ENCODE measurements at regions not wholly inside any gene's neighbourhood (a gene's known extent, or its start where the extent isn't known, plus 50 kb on each side); places are given as distances from the start of the nearest gene placed in this dataset.

GRCh38 chr3:20904671-20905070, 718.7 kb upstream of the SGO1 start:
- WGBS (ENCODE audit: missing lambda C conversion rate): 6% methylated on average over 3 of the region's 3 CpGs
- no peaks in the 10 kb centered on the region for H3K9me3 ChIP-seq

GRCh38 chr3:20898962-20899361, 713.0 kb upstream of the SGO1 start:
- Histone ChIP-seq H3K9me3 (no peaks in the 10 kb centered on the region), H3K4me1 (no peaks in the 10 kb centered on the region), H3K4me3 (no peak overlapping the region), H3K4me2 (no peak overlapping the region), H3K27ac (no peak overlapping the region)
- TF ChIP-seq ESRRA (IDR thresholded peaks at IDR 0.05; ENCODE audit: borderline replicate concordance, low read length): no peak
- TF ChIP-seq TFCP2L1 (CRISPR knock-in tag; IDR thresholded peaks at IDR 0.05): no peak
- TF ChIP-seq CEBPB (IDR thresholded peaks at IDR 0.05): no peak
- no peak for TF ChIP-seq BHLHE40 (IDR thresholded peaks at IDR 0.05; ENCODE audit: low read depth, low read length)
- no peak for TF ChIP-seq GATA3 (IDR thresholded peaks at IDR 0.05; ENCODE audit: borderline replicate concordance)
- TF ChIP-seq HES2 (IDR thresholded peaks at IDR 0.05): no peak
- no peak for TF ChIP-seq FOSB (CRISPR knock-in tag; IDR thresholded peaks at IDR 0.05)
- no peak for TF ChIP-seq ELK1 (IDR thresholded peaks at IDR 0.05; ENCODE audit: low read depth, low read length)
- TF ChIP-seq POLR2AphosphoS2 (conservative IDR thresholded peaks at IDR 0.05; ENCODE audit: low read length): no peak
- TF ChIP-seq TP53 (CRISPR knock-in tag; IDR thresholded peaks at IDR 0.05): no peak
- TF ChIP-seq EHF (CRISPR knock-in tag; IDR thresholded peaks at IDR 0.05): no peak
- TF ChIP-seq RAD21 (conservative IDR thresholded peaks at IDR 0.05 in 1 of 2, IDR thresholded peaks at IDR 0.05 in 1 of 2): no peak
- TF ChIP-seq HOXB13 (CRISPR knock-in tag; IDR thresholded peaks at IDR 0.05; ENCODE audit: low read depth): no peak
- no peak for TF ChIP-seq HOXA7 (CRISPR knock-in tag; IDR thresholded peaks at IDR 0.05)
- TF ChIP-seq CBX2 (IDR thresholded peaks at IDR 0.05; ENCODE audit: borderline replicate concordance, low read depth): no peak
- ATAC-seq: no peak
- FAIRE-seq: no peak
- ChIA-PET POLR2A (no interaction called here), CTCF (no interaction called here)
- 7% methylated on average over 2 of the region's 2 CpGs for WGBS (ENCODE audit: missing lambda C conversion rate)
- DNase-seq (ENCODE audit: low read depth in 1 of 2, low spot score in 1 of 2): no peak

More at GRCh38 chr3:20904671-20905070, 718.7 kb upstream of the SGO1 start:
- ChIA-PET CTCF (no interaction called here), POLR2A (no interaction called here)
- no peak for TF ChIP-seq REST (IDR thresholded peaks at IDR 0.05)
- TF ChIP-seq HOXB13 (CRISPR knock-in tag; IDR thresholded peaks at IDR 0.05; ENCODE audit: low read depth): no peak
- ATAC-seq (no peak), FAIRE-seq (no peak), DNase-seq (ENCODE audit: low read depth in 1 of 2, low spot score in 1 of 2) (no peak)
- no peak overlapping the region for H3K4me2 ChIP-seq
- no peak overlapping the region for H3K4me3 ChIP-seq
- H3K27ac ChIP-seq: no peak overlapping the region
- H3K4me1 ChIP-seq: no peaks in the 10 kb centered on the region

GRCh38 chr3:20890111-20890519, 704.1 kb upstream of the SGO1 start:
- no peak overlapping the region for H3K4me2 ChIP-seq
- H3K4me1 ChIP-seq: no peaks in the 10 kb centered on the region
- no peak overlapping the region for H3K4me3 ChIP-seq
- H3K9me3 ChIP-seq: no peaks in the 10 kb centered on the region; the same call in 2 of the 3 replicates
- DNase-seq (ENCODE audit: low read depth in 1 of 2, low spot score in 1 of 2) (no peak), ATAC-seq (no peak), FAIRE-seq (no peak)
- TF ChIP-seq KDM1A (IDR thresholded peaks at IDR 0.05; ENCODE audit: low read depth) (no peak), NR3C1 (IDR thresholded peaks at IDR 0.05) (no peak), HOXA7 (CRISPR knock-in tag; IDR thresholded peaks at IDR 0.05) (no peak), RARB (CRISPR knock-in tag; IDR thresholded peaks at IDR 0.05) (no peak), E2F6 (IDR thresholded peaks at IDR 0.05; ENCODE audit: borderline replicate concordance, low read depth) (no peak), BCL3 (IDR thresholded peaks at IDR 0.05) (no peak), EHMT2 (IDR thresholded peaks at IDR 0.05; ENCODE audit: low read depth) (no peak), BHLHE40 (IDR thresholded peaks at IDR 0.05; ENCODE audit: low read depth, low read length) (no peak), ESRRA (IDR thresholded peaks at IDR 0.05; ENCODE audit: borderline replicate concordance, low read length) (no peak), HOXB5 (CRISPR knock-in tag; IDR thresholded peaks at IDR 0.05) (no peak), FOSB (CRISPR knock-in tag; IDR thresholded peaks at IDR 0.05) (no peak), CEBPB (IDR thresholded peaks at IDR 0.05) (no peak), CBX8 (IDR thresholded peaks at IDR 0.05) (no peak), CBX2 (IDR thresholded peaks at IDR 0.05; ENCODE audit: borderline replicate concordance, low read depth) (no peak), MAZ (IDR thresholded peaks at IDR 0.05; ENCODE audit: borderline replicate concordance, low read depth, low read length) (no peak), RFX5 (IDR thresholded peaks at IDR 0.05) (no peak)
- 3% methylated on average over 2 of the region's 2 CpGs for WGBS (ENCODE audit: missing lambda C conversion rate)
- no peak overlapping the region for H3K27ac ChIP-seq
- POLR2A ChIA-PET: no interaction called here
- CTCF ChIA-PET: interaction anchor here (0.6 kb wide), 1 partner anchor 34 kb away, joined by 4 read pairs; no protein-coding TSS in a partner anchor

Measured in A549 (cell line).